ENCODE measurements at regions not wholly inside any gene's neighbourhood (a gene's known extent, or its start where the extent isn't known, plus 50 kb on each side); places are given as distances from the start of the nearest gene placed in this dataset.

- no peak overlapping the region for H4K5ac ChIP-seq (ENCODE audit: insufficient read length, low read depth, low read length)
- no peak overlapping the region for H2AK5ac ChIP-seq (ENCODE audit: low read depth, low read length)
- no peaks in the 10 kb centered on the region for H3K79me1 ChIP-seq (ENCODE audit: low read depth, low read length)
- H3K27me3 ChIP-seq (replicated peaks in 1 of 4; ENCODE audit: control insufficient read depth in 3 of 4, extremely low read depth in 1 of 4, insufficient read depth in 3 of 4, low read length in 3 of 4) = no peaks in the 10 kb centered on the region; a peak in 1 of 7 replicates
- H3K4me2 ChIP-seq (ENCODE audit: insufficient read depth in 1 of 2, low read depth in 2 of 2, low read length in 2 of 2) = no peak overlapping the region
- no peak overlapping the region; the same call in 1 of the 2 replicates for H3K18ac ChIP-seq (ENCODE audit: extremely low read depth, low read length)
- FAIRE-seq = no peak
- H3K23me2 ChIP-seq (ENCODE audit: low read depth, low read length) = no peaks in the 10 kb centered on the region
- no peak overlapping the region; the same call in 1 of the 2 replicates for H2BK5ac ChIP-seq (ENCODE audit: low read depth, low read length)
- no peaks in the 10 kb centered on the region for H4K20me1 ChIP-seq (replicated peaks in 1 of 2; ENCODE audit: control insufficient read depth in 1 of 2, insufficient read depth in 2 of 2, low read length in 2 of 2)
- peaks cover 0 to 3% (median under 1%) of the 10 kb centered on the region in 4 experiments; a peak in 1 of 8 replicates for H3K36me3 ChIP-seq (ENCODE audit: control insufficient read depth in 2 of 4, insufficient read depth in 4 of 4, low read length in 3 of 4)
- WGBS, 2 experiments (ENCODE audit: extremely low coverage in 1 of 2, insufficient coverage in 1 of 2, insufficient read length in 1 of 2, insufficient replicate concordance in 2 of 2, low coverage in 1 of 2, low lambda C conversion rate in 2 of 2, missing lambda C conversion rate in 1 of 2) = 95% methylated on average over 5 of the region's 5 CpGs; no CpG with 5 or more reads in 1 of the 2 experiments
- H2BK15ac ChIP-seq (ENCODE audit: low read length) = no peak overlapping the region
- H4K8ac ChIP-seq (ENCODE audit: extremely low read depth, insufficient read depth, low read length) = no peak overlapping the region
- no peak overlapping the region for H3K4me3 ChIP-seq (ENCODE audit: extremely low read depth in 1 of 4, insufficient read depth in 2 of 4, low read depth in 3 of 4, low read length in 4 of 4)
- POLR2A ChIA-PET (ENCODE audit: partially characterized antibody) = no interaction called here
- H3K9me3 ChIP-seq (ENCODE audit: insufficient read depth in 2 of 2, low read depth in 1 of 2, low read length in 1 of 2) = peaks cover 8 to 17% of the 10 kb centered on the region in 2 experiments
- DNase-seq (ENCODE audit: low read depth in 1 of 2, low spot score in 2 of 2) = no peak
- TF ChIP-seq ATF2 (IDR thresholded peaks at IDR 0.05; ENCODE audit: low read length) (no peak), NRF1 (IDR thresholded peaks at IDR 0.05; ENCODE audit: low read depth, low read length) (no peak), CEBPB (IDR thresholded peaks at IDR 0.05; ENCODE audit: low read depth, low read length) (no peak), TAF1 (IDR thresholded peaks at IDR 0.05; ENCODE audit: low read depth, low read length) (no peak), RNF2 (IDR thresholded peaks at IDR 0.05; ENCODE audit: borderline replicate concordance, low read depth, low read length, missing control alignments, poor library complexity, severe bottlenecking) (no peak), ASH2L (IDR thresholded peaks at IDR 0.05; ENCODE audit: low read length) (no peak), SUZ12 (IDR thresholded peaks at IDR 0.05; ENCODE audit: low read length) (no peak), SIRT6 (IDR thresholded peaks at IDR 0.05; ENCODE audit: low read length) (no peak), EP300 (IDR thresholded peaks at IDR 0.05; ENCODE audit: borderline replicate concordance in 1 of 2, low read depth in 2 of 2, low read length in 2 of 2) (no peak), KDM5A (IDR thresholded peaks at IDR 0.05; ENCODE audit: low read length) (no peak), SP4 (IDR thresholded peaks at IDR 0.05; ENCODE audit: low read length) (no peak)
- H3K14ac ChIP-seq (ENCODE audit: insufficient read length) = no peak overlapping the region
- no peak overlapping the region for H2BK120ac ChIP-seq (replicated peaks; ENCODE audit: low read depth, low read length)
- H2BK12ac ChIP-seq (ENCODE audit: low read depth, low read length) = no peak overlapping the region
- CTCF ChIA-PET (ENCODE audit: partially characterized antibody) = no interaction called here
- peak overlapping the region; percentile 97; the same call in 1 of the 2 replicates for H2BK20ac ChIP-seq (ENCODE audit: low read length)
- no peak overlapping the region for H3K27ac ChIP-seq (ENCODE audit: low read depth, low read length)
- H2AFZ ChIP-seq (ENCODE audit: low read length) = 0 out of 2 replicates have a peak overlapping the region, but pooled peaks have one; percentile 43
- no peak overlapping the region for H3K23ac ChIP-seq (ENCODE audit: insufficient read length)
- H3K79me2 ChIP-seq (ENCODE audit: control insufficient read depth in 1 of 2, insufficient read depth in 2 of 2, low read length in 2 of 2) = no peaks in the 10 kb centered on the region
- H3K9ac ChIP-seq (replicated peaks in 1 of 4; ENCODE audit: extremely low read depth in 1 of 4, low read depth in 3 of 4, low read length in 3 of 4) = no peak overlapping the region
- no peak overlapping the region for H3K56ac ChIP-seq (replicated peaks; ENCODE audit: insufficient read length, low read depth, low read length)
- H3K4me1 ChIP-seq (replicated peaks in 1 of 4; ENCODE audit: control insufficient read depth in 3 of 4, insufficient read depth in 4 of 4, low read length in 3 of 4) = no peaks in the 10 kb centered on the region
- H4K91ac ChIP-seq (replicated peaks; ENCODE audit: insufficient read length, low read length) = peak overlapping the region; percentile 52
- peak overlapping the region; percentile 16 for H3K4ac ChIP-seq (replicated peaks; ENCODE audit: insufficient read length, low read depth, low read length)
These were observed 101.6 kb downstream of the SKIDA1 start for GRCh38 chr10:21423850-21424249.
